PC-9 (cell line): ENCODE measurements at regions not wholly inside any gene's neighbourhood (a gene's known extent, or its start where the extent isn't known, plus 50 kb on each side); places are given as distances from the start of the nearest gene placed in this dataset.

Source experiments
- BruUV-seq: library from RNA; stranded (reverse); fragments of 400-500 nt; replicated peaks from 2 replicates; lab custom pipeline; 2021; lab: Mats Ljungman, UMichigan
- CTCF ChIA-PET: fragments of 300-600 bp; sonication (Branson Sonifier 250); formaldehyde crosslinking; loops from one replicate; lab custom pipeline; 2022; ENCODE audit warnings: antibody characterized with exemption; lab: Charles Lee
- POLR2A ChIA-PET: fragments of 300-600 bp; sonication (Branson Sonifier 250); formaldehyde crosslinking; loops from one replicate; lab custom pipeline; 2022; ENCODE audit warnings: antibody characterized with exemption; ENCODE audit not compliant: unreplicated experiment; lab: Charles Lee
- DNase-seq, 2 experiments: peaks; one replicate each; pipeline versions ENCODE4 v3.0.0 to v3.0.0-alpha.2; 2015 to 2022; ENCODE audit warnings: mixed read lengths in 1 of 2
- H2AFZ ChIP-seq: fragments of 200-600 bp; sonication (generic); 2 replicates; pipeline ENCODE4 v1.8.1; 2017; ENCODE audit warnings: antibody characterized with exemption
- H3F3A ChIP-seq: fragments of 200-600 bp; sonication (generic); 2 replicates; pipeline ENCODE4 v1.8.1; 2017; ENCODE audit warnings: antibody characterized with exemption, mild to moderate bottlenecking, low read depth; ENCODE audit not compliant: insufficient read depth
- H3K27ac ChIP-seq: fragments of 200-600 bp; sonication (generic); 2 replicates; pipeline ENCODE4 v1.6.1; 2016; ENCODE audit warnings: mixed run types
- H3K27me3 ChIP-seq: fragments of 200-600 bp; sonication (generic); 2 replicates; pipeline ENCODE4 v1.6.1; 2016; ENCODE audit warnings: low read depth, mixed run types; ENCODE audit not compliant: insufficient read depth
- H3K36me3 ChIP-seq: fragments of 200-600 bp; sonication (generic); 2 replicates; pipeline ENCODE4 v1.6.1; 2016; ENCODE audit warnings: low read depth, mixed run types
- H3K4me1 ChIP-seq: fragments of 200-600 bp; sonication (generic); replicated peaks from 2 replicates; pipeline ENCODE4 v1.6.1; 2016; ENCODE audit warnings: mixed run types; ENCODE audit not compliant: insufficient read depth
- H3K4me2 ChIP-seq: fragments of 200-600 bp; sonication (generic); 2 replicates; pipeline ENCODE4 v1.6.1; 2017; ENCODE audit warnings: mixed run types
- H3K4me3 ChIP-seq: fragments of 200-600 bp; sonication (generic); 2 replicates; pipeline ENCODE4 v1.6.1; 2016; ENCODE audit warnings: mixed run types
- H3K79me2 ChIP-seq: fragments of 200-600 bp; sonication (generic); 2 replicates; pipeline ENCODE4 v1.6.1; 2017; ENCODE audit warnings: low read depth, mixed run types
- H3K9me2 ChIP-seq: fragments of 200-600 bp; sonication (generic); 2 replicates; pipeline ENCODE4 v1.8.1; 2017; ENCODE audit warnings: mild to moderate bottlenecking; ENCODE audit not compliant: insufficient read depth
- H3K9me3 ChIP-seq: fragments of 200-600 bp; sonication (generic); 2 replicates; pipeline ENCODE4 v1.8.1; 2016; ENCODE audit warnings: low read depth; ENCODE audit not compliant: insufficient read depth
- H4K20me1 ChIP-seq: fragments of 200-600 bp; sonication (generic); 2 replicates; pipeline ENCODE4 v1.8.1; 2017; ENCODE audit not compliant: insufficient read depth
- CTCF ChIP-seq: fragments of 200-600 bp; sonication (generic); conservative IDR thresholded peaks from 2 replicates; pipeline ENCODE4 v1.6.1; 2017; ENCODE audit warnings: mixed run types, antibody characterized with exemption, mild to moderate bottlenecking, moderate library complexity
- EZH2 ChIP-seq: fragments of 200-600 bp; sonication (generic); IDR thresholded peaks from 2 replicates; pipeline ENCODE4 v1.8.0; 2017; ENCODE audit warnings: antibody characterized with exemption, low read depth
- intact Hi-C: fragments of 100-400 bp; cut with micrococcal nuclease; formaldehyde crosslinking; loops from one replicate; pipeline ENCODE4 v1.10.0; 2022; ENCODE audit not compliant: unreplicated experiment

GRCh38 chr3:165406425-165406824, 210.2 kb upstream of the SLITRK3 start:
- Histone ChIP-seq H3K4me1 (no peaks in the 10 kb centered on the region), H3K9me2 (no peaks in the 10 kb centered on the region), H3F3A (no peaks in the 10 kb centered on the region), H3K79me2 (no peaks in the 10 kb centered on the region), H3K9me3 (no peaks in the 10 kb centered on the region), H4K20me1 (no peaks in the 10 kb centered on the region), H3K4me3 (no peak overlapping the region), H3K4me2 (no peak overlapping the region), H2AFZ (no peak overlapping the region), H3K36me3 (no peaks in the 10 kb centered on the region), H3K27me3 (no peaks in the 10 kb centered on the region), H3K27ac (no peak overlapping the region)
- no peak for TF ChIP-seq EZH2
- no peak for TF ChIP-seq CTCF
- BruUV-seq: no TSS peak
- ChIA-PET CTCF (no interaction called here), POLR2A (no interaction called here)
- intact Hi-C loops: no loop called here
- no peak for DNase-seq

DNA sequence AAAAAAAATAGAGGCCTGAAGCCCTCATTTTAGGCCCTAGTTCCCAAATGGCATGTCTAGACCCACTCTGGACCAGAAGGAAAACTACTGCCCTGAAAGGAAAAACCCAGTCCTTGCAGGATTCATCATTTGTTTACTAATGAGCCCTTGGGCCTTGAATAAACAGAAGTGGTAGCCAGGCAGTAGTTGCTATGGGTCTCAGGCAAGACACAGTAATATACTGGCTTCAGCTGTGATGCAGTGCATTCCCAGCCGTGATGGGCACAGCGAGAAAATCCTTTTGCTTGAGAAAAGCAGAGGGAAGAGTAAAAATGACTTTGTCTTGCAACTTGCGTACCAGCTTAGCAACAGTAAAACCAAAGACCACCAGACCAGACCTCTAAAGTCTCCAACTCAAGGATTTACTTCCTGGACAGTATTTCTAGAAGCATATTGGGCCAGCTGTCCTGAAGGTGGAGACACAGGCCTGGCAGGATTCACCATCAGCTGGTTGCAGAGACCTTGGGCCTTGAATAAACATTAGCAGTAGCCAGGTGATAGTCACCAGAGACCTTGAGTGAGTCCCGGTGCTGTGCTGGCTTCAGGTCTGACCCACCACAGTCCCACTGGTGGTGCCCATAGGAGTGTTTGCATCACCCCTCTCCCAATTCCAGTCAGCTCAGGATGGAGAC, 208.3 kb upstream of the SLITRK3 start:
- Histone ChIP-seq H2AFZ (no peak overlapping the region), H3K27me3 (no peaks in the 10 kb centered on the region), H3K4me2 (no peak overlapping the region), H3K4me3 (no peak overlapping the region), H3K27ac (no peak overlapping the region), H3K36me3 (no peaks in the 10 kb centered on the region), H3K79me2 (no peaks in the 10 kb centered on the region), H3K9me3 (no peaks in the 10 kb centered on the region), H4K20me1 (no peaks in the 10 kb centered on the region), H3F3A (no peaks in the 10 kb centered on the region), H3K9me2 (no peaks in the 10 kb centered on the region), H3K4me1 (no peaks in the 10 kb centered on the region)
- no TSS peak for BruUV-seq
- intact Hi-C loops: no loop called here
- ChIA-PET CTCF (interaction anchor here (0.5 to 0.7 kb wide), 2 partner anchors 453 to 1197 kb away, joined by 3 read pairs; no protein-coding TSS in a partner anchor), POLR2A (no interaction called here)
- TF ChIP-seq EZH2 (no peak), CTCF (no peak)
- no peak for DNase-seq

DNA sequence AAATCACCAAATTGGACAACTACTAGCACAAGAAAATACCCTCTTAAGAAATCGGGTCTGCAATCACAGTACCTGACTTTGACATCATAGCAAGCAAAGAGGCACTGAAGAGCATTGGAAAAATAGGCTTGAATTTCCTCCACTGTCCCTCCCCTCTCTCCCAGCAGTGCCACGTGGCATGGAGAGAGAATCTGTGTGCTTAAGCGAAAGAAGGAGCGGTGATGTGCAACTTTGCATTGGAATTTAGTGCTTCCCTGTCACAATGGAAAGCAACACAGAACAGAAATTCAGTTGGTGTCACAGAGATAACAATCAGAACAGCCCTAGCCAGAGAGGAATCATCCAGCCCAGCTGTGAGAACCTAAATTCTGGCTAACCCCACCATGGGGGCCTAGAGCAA, 207.5 kb upstream of the SLITRK3 start:
- Histone ChIP-seq H3K79me2 (no peaks in the 10 kb centered on the region), H3K9me3 (no peaks in the 10 kb centered on the region), H2AFZ (no peak overlapping the region), H3K4me1 (no peaks in the 10 kb centered on the region), H4K20me1 (no peaks in the 10 kb centered on the region), H3K4me2 (no peak overlapping the region), H3F3A (no peaks in the 10 kb centered on the region), H3K9me2 (no peaks in the 10 kb centered on the region), H3K4me3 (no peak overlapping the region), H3K27ac (no peak overlapping the region), H3K27me3 (no peaks in the 10 kb centered on the region), H3K36me3 (no peaks in the 10 kb centered on the region)
- CTCF ChIA-PET: no interaction called here
- intact Hi-C loops: no loop called here
- no peak for DNase-seq
- BruUV-seq: no TSS peak
- TF ChIP-seq CTCF (no peak), EZH2 (no peak)
- POLR2A ChIA-PET: no interaction called here
